Upper lobe of right lung (tissue), 1 donor: ENCODE measurements at regions not wholly inside any gene's neighbourhood (a gene's known extent, or its start where the extent isn't known, plus 50 kb on each side); places are given as distances from the start of the nearest gene placed in this dataset.

Experiments
- ATAC-seq: fragments of 200-7000 bp; cut with Tn5 transposase; one replicate; pipeline ENCODE4 v1.9.1; 2020; ENCODE audit warnings: mild to moderate bottlenecking, moderate library complexity
- DNase-seq: peaks from one replicate; pipeline ENCODE4 v3.0.0-alpha.2; 2020
- H3K27ac ChIP-seq: fragments of 200-600 bp; one replicate; pipeline ENCODE4 v1.8.0; 2022
- H3K27me3 ChIP-seq: fragments of 200-600 bp; one replicate; pipeline ENCODE4 v1.8.0; 2022; ENCODE audit warnings: mild to moderate bottlenecking
- H3K36me3 ChIP-seq: fragments of 200-600 bp; one replicate; pipeline ENCODE4 v1.8.0; 2022
- H3K4me1 ChIP-seq: fragments of 200-600 bp; one replicate; pipeline ENCODE4 v1.8.0; 2022
- H3K4me3 ChIP-seq: fragments of 200-600 bp; one replicate; pipeline ENCODE4 v1.8.0; 2022; ENCODE audit warnings: mild to moderate bottlenecking
- H3K9me3 ChIP-seq: fragments of 200-600 bp; one replicate; pipeline ENCODE4 v1.8.0; 2022
- intact Hi-C: fragments of 100-400 bp; cut with DNase I; formaldehyde crosslinking; loops from one replicate; pipeline ENCODE4 v1.11.0; 2022
- TF ChIP-seq, protein P1 (sequence below): fragments of 200-600 bp; IDR thresholded peaks from one replicate; pipeline ENCODE4 v1.8.0; 2022; ENCODE audit warnings: antibody characterized with exemption
- donor health status: DM: no; HTN: yes; CAD: no; lungs with severe emphysema.

DNA sequence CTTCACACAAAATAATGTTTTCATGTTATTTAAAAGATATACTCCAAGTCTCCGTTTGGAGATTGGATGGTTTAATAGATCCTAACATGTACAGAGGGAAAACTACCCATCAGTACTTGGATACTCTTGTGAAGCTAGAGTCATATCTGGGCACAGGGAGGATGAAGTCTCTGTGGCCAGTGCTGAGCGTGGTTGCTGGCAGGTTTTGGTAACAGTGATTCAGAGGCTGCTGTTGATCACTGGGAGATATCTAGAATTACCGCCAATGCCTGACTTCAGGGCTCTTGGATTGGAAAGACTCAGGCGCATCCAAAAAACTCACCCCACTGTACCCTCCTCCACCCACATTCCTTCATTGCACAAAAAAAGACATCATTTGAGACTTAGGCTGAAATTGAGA, 107.2 kb upstream of the PGRMC2 start:
- TF ChIP-seq, protein P1, sequence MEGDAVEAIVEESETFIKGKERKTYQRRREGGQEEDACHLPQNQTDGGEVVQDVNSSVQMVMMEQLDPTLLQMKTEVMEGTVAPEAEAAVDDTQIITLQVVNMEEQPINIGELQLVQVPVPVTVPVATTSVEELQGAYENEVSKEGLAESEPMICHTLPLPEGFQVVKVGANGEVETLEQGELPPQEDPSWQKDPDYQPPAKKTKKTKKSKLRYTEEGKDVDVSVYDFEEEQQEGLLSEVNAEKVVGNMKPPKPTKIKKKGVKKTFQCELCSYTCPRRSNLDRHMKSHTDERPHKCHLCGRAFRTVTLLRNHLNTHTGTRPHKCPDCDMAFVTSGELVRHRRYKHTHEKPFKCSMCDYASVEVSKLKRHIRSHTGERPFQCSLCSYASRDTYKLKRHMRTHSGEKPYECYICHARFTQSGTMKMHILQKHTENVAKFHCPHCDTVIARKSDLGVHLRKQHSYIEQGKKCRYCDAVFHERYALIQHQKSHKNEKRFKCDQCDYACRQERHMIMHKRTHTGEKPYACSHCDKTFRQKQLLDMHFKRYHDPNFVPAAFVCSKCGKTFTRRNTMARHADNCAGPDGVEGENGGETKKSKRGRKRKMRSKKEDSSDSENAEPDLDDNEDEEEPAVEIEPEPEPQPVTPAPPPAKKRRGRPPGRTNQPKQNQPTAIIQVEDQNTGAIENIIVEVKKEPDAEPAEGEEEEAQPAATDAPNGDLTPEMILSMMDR = no peak
- Histone ChIP-seq H3K4me1 (peaks cover 3% of the 10 kb centered on the region), H3K27ac (no peak overlapping the region), H3K27me3 (no peaks in the 10 kb centered on the region), H3K4me3 (no peak overlapping the region), H3K9me3 (no peaks in the 10 kb centered on the region), H3K36me3 (no peaks in the 10 kb centered on the region)
- DNase-seq (no peak), ATAC-seq (no peak)
- intact Hi-C loops = no loop called here

DNA sequence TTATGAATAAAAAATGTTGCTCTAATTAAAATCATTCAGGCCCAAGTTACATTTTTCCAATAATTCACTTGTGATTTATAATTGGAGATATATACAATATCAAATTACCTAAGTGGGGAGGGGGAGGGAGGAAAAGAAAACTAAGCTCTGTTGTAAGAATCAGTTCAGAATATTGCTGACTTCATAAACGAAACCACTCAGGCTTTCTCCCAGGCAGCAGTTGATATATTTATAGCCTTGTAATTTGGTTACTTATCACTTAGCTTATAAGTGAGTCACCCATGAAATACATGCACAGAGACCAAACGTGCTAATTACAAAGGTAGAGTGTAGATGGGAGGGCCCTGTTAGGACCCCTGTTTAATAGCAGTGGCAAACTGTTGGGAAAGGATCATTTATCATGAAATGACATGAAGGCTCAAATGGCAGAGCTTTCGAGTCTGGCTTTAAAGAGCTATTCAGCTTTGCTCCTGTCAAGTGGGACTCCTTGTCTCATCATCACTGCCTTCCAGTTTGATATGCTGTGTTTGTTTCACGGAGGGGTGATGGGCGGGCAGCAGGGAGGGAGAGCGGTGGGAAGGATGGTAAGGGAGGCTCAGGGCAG, 105.6 kb upstream of the PGRMC2 start:
- Histone ChIP-seq H3K36me3 (no peaks in the 10 kb centered on the region), H3K4me1 (peaks cover 3% of the 10 kb centered on the region), H3K4me3 (no peak overlapping the region), H3K9me3 (no peaks in the 10 kb centered on the region), H3K27me3 (no peaks in the 10 kb centered on the region), H3K27ac (no peak overlapping the region)
- intact Hi-C loops = no loop called here
- TF ChIP-seq, protein P1 = no peak
- no peak for DNase-seq
- no peak for ATAC-seq

DNA sequence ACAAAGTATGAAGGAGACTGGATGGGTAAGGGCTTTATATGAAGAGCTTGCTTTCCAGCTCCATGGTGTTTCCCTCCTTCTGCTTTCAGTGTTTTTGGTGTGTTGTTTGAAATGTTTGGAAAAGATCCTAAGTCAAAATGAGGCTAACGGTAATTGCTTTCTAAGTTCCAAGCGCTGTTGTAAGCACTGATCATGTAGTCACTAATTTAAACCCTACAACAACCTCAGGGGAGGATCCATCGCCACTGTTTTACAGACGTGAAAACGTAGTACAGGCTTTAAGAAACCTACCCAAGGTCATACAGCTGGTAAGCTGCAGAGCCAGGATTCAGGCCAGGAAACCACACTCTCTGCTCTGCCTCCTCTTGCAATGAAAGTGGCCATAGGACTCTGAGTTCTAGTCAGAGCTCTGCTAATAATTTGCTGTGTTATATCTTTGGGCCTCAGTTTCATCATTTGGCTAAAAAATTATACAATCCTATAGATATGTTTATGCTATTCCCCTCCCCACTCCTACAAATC, 102.9 kb upstream of the PGRMC2 start:
- ATAC-seq (no peak), DNase-seq (no peak)
- intact Hi-C loops = no loop called here
- Histone ChIP-seq H3K9me3 (no peaks in the 10 kb centered on the region), H3K36me3 (no peaks in the 10 kb centered on the region), H3K4me3 (no peak overlapping the region), H3K4me1 (peaks cover 11% of the 10 kb centered on the region), H3K27ac (no peak overlapping the region), H3K27me3 (no peaks in the 10 kb centered on the region)
- TF ChIP-seq, protein P1 = no peak

DNA sequence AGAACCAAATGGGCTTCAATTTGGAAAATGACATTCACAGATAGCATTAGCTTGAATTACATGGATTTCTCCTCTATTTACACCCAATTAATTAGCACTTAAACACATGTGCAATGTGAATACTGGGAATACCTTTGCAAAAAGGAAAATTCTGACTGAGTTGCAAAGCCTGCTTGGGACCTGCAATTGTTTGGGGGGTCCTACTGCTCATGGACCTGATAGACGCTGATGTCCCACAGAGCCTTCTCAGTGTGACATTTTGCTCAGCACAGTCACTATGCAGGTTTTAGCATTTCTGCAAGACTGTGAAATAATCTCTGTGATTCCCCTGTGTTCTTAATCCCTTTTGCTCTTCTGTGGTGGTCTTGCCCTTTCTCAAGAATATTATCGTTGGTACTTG, 101.2 kb upstream of the PGRMC2 start:
- no peak overlapping the region for H3K4me3 ChIP-seq
- TF ChIP-seq, protein P1 = no peak
- no peaks in the 10 kb centered on the region for H3K27me3 ChIP-seq
- peaks cover 11% of the 10 kb centered on the region for H3K4me1 ChIP-seq
- no peak for DNase-seq
- H3K27ac ChIP-seq = no peak overlapping the region
- intact Hi-C loops = no loop called here
- H3K36me3 ChIP-seq = no peaks in the 10 kb centered on the region
- H3K9me3 ChIP-seq = no peaks in the 10 kb centered on the region
- no peak for ATAC-seq

DNA sequence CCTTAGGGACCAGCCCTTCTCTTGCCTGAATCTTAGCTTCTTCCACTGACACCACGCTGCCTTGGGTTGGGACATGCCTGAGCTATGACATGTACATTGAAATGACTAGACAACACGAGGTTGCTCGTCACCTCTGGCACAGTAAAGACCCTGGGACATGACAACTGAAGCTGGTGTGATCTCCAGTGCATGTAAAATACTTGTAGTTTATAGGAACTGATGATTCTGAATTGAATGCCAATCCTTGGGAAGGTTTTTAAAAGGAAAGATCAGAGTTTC, 100.7 kb upstream of the PGRMC2 start:
- no peaks in the 10 kb centered on the region for H3K9me3 ChIP-seq
- ATAC-seq = no peak
- no peak overlapping the region for H3K27ac ChIP-seq
- intact Hi-C loops = no loop called here
- TF ChIP-seq, protein P1 = no peak
- H3K4me1 ChIP-seq = peaks cover 11% of the 10 kb centered on the region
- no peak overlapping the region for H3K4me3 ChIP-seq
- H3K27me3 ChIP-seq = no peaks in the 10 kb centered on the region
- H3K36me3 ChIP-seq = no peaks in the 10 kb centered on the region
- DNase-seq = no peak
